IPS-18c (cell line): ENCODE measurements at regions not wholly inside any gene's neighbourhood (a gene's known extent, or its start where the extent isn't known, plus 50 kb on each side); places are given as distances from the start of the nearest gene placed in this dataset.
"Not testable (repeated sequence)": the region's sequence is repeated elsewhere in the genome, so short reads cannot be mapped to it uniquely, and the experiment has no call there.

Experiments used
- H3K4me3 ChIP-seq: 2 replicates; pipeline ENCODE4 v1.7.0; 2013; ENCODE audit warnings: low read depth, mild to moderate bottlenecking, low read length, moderate library complexity; ENCODE audit not compliant: insufficient read depth
- H3K9me3 ChIP-seq: one replicate; pipeline ENCODE4 v1.6.1; 2013; ENCODE audit warnings: mild to moderate bottlenecking, low read length, moderate library complexity; ENCODE audit not compliant: control insufficient read depth, insufficient read depth

DNA sequence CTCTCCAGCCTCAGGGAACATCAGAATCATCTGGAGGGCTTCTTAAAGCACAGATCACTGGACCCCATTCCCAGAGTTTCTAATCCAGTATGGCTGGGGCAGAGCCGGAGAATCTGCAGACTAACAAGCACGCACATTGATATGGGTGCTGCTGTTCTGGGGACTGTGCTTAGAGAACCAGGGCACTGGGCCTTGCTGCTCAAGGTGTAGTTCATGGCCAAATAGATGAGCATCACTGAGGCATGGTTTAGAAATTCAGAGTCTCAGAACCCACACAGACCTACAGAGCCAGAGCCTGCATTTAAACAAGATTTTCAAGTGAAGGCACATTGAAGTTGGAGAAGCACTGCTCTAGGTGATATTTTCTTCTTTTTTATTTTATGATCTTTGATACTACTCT lies 376.8 kb upstream of the PHF14 start:
- no peak overlapping the region for H3K4me3 ChIP-seq
- no peaks in the 10 kb centered on the region for H3K9me3 ChIP-seq

DNA sequence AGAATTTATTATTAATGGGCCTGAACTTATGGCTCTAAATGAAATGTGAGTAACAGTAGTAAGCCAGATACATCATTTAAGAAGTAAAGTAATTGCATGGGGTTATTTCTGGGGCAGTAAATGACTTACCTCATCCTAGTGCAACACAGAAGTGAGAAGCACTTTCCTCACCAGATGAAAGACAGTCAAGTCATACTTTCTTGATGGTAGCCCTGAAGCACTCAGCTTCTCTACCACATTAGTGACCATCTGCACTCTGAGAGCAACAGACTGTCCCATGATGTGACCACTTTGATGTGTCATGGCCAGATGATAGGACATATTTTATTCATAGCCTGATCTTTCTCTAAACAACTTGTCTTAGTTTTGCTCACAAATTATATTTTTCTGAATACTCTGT lies 369.5 kb upstream of the PHF14 start:
- Histone ChIP-seq H3K9me3 (no peaks in the 10 kb centered on the region), H3K4me3 (no peak overlapping the region)

DNA sequence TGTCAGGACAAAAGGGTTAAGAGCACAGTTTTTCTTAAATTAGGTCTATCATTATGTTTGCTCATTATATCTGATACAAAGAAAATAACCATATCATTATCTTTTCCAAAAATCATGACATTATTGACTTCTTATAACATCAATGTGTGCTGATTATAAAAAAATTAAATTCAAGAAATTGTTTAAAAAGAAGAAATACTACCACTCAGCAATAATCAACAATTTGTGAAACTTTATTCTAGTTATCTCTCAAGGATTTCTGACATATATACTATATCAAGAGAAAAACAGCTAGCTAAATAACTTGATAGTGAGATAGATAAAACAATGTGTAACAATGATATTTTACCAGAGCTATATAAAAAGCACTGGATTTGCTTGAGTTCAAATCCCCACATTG lies 360.7 kb upstream of the PHF14 start:
- Histone ChIP-seq H3K9me3 (no peaks in the 10 kb centered on the region), H3K4me3 (no peak overlapping the region)

DNA sequence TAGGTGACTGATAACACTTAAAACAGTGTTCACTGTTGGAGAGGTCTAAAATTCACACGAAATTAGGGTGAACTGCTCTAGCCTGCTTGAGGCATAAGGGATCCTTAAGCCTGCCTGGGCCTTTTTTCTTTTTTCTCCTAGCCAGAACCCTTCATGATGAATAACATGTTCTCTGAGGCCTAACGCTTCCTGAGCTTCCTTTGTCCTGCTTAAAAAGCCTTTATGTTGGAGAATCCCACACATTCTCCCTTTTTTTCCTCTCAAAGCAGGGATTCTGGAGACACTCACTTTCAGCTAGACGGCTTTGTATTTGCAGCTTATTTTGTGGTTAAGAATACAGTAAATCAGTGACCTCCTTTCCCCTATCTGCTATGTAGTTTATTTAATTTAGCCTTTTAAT lies 354.7 kb upstream of the PHF14 start:
- Histone ChIP-seq H3K4me3 (no peak overlapping the region), H3K9me3 (no peaks in the 10 kb centered on the region)

DNA sequence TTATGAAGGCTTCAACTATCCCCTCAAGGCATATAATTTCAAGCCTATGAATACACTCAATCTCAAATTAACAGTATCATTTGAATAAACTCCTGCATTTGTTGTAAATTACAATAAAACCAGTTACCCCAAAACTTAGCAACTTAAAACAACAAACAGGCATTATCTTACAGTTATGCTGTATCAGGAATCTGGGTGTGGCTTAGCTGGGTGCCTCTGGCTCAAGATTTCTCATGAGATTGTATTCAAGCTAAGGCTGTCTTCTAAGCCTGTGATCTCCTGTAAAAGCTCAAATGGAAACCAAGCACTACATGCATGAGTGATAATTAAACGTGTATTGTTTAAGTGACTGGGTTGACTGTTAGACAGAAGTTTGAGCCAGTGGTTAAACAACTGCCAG lies 341.0 kb upstream of the PHF14 start:
- Histone ChIP-seq H3K9me3 (no peaks in the 10 kb centered on the region), H3K4me3 (no peak overlapping the region)

DNA sequence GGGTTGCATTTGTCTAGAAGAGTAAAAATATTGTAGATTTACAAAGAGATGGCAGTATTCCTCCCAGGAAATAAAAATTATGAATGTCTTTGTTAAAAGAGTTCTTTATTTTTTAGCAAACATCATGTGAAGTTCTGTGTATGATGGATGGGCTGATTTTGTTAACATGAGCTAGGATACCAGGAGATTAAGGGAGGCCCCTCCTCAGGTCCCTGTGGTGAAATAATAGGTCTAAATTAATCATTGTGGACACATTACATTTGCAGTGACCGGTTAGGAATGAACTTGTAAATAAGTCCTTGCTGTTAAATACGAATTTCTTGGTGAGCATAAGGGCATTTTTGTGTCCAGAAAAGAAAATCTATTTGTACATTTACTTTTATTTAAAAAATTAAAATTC lies 339.4 kb upstream of the PHF14 start:
- no peaks in the 10 kb centered on the region for H3K9me3 ChIP-seq
- no peak overlapping the region for H3K4me3 ChIP-seq

DNA sequence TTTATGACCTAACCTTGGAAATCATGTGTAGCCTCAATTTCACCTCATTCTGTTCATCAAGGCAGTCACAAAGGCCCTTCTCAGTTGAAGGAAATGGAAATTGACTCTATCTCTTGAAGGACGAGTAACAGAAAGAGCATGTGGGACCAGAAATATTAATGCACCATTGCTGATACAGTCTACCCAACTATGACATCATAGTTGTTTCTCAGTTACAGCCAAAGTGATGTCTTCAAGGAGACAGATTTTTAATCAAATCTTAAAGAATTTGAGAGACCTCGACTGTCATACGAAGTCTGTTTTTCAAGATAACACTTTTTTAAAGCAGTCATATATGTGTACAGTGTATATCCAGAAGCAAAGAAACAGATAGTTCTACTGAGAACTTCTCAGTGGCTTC lies 335.7 kb upstream of the PHF14 start:
- no peak overlapping the region for H3K4me3 ChIP-seq
- no peaks in the 10 kb centered on the region for H3K9me3 ChIP-seq

DNA sequence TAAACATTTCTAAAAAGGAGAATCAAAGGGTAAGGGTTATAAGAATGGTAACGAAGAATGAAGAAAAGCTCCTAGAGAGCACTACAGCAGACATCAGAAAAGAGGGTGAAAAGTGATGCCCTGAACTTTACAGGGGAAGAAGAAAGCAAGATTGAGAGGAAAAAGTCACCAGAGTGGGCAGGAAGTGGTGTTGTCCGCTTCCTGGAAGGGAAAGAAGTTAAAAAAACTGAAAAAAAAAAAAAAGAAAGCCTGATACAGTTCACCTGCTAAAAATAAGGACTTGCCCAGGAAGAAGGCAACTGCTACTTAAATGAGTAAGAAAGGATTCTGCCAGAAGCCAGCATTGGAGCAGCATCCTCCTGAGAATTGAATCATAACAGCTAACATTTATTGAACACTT lies 330.1 kb upstream of the PHF14 start:
- Histone ChIP-seq H3K4me3 (no peak overlapping the region), H3K9me3 (no peaks in the 10 kb centered on the region)

DNA sequence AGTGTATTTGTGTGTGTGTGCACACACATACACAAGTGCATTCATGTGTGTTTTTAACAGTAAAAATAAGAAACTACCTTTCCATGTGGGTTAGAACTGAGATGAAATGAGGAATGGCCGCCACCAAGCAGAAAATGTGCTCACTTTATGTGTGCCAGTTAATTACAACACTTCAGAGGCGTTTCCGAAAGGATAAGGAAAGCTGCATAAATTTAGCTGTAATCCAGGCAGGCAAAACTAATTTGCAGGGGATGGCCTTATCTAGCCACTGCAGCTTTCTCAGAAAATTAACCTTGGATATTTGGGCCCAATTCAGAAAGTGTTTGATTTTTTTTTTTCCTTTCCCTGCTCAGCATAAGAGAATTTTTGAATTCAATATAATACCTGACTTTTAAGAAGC lies 328.8 kb upstream of the PHF14 start:
- Histone ChIP-seq H3K4me3 (no peak overlapping the region), H3K9me3 (no peaks in the 10 kb centered on the region)

DNA sequence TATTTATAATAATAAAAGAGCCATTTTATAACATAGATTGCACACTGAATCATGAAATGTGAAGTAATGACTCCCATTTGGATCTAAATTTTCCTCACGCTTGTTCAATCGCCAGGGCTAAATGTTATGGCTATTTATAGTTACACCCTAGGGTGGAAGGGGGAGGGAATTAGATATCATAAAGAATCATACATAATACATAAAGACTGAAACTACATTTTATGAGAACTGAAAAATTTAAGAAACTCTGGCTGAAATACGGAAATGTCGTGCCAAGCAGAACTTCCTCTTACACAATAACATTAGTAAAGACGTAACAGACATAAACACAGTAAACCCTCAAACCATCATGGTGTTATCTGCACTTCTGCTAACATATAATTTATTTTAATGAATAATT lies 327.5 kb upstream of the PHF14 start:
- no peak overlapping the region for H3K4me3 ChIP-seq
- H3K9me3 ChIP-seq: no peaks in the 10 kb centered on the region

DNA sequence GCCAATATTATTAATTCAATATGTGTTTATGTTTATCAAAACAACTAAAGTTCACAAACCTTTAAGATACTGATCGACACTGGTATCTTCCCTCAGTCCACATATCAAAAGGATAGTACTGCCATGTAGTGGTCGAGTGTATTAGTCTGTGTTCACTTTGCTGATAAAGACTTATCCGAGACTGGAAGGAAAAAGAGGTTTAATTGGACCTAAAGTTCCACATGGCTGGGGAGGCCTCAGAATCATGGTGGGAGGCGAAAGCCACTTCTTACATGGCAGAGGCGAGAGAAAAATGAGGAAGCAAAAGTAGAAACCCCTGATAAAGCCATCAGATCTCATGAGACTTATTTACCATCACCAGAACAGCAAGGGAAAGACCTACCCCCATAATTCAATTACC lies 325.4 kb upstream of the PHF14 start:
- Histone ChIP-seq H3K4me3 (no peak overlapping the region), H3K9me3 (no peaks in the 10 kb centered on the region)

DNA sequence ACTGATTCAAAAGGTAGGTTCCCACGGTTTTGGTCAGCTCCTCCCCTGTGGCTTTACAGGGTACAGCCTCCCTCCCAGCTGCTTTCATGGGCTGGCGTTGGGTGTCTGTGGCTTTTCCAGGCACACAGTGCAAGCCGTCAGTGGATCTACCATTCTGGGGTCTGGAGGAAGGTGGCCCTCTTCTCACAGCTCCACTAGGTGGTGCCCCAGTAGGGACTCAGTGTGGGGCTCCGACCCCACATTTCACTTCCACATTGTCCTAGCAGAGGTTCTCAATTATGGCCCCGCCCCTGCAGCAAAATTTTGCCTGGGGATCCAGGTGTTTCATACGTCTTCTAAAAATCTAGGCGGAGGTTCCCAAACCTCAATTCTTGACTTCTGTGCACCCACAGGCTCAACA lies 324.6 kb upstream of the PHF14 start:
- H3K9me3 ChIP-seq, H3K4me3 ChIP-seq: not testable (repeated sequence)

DNA sequence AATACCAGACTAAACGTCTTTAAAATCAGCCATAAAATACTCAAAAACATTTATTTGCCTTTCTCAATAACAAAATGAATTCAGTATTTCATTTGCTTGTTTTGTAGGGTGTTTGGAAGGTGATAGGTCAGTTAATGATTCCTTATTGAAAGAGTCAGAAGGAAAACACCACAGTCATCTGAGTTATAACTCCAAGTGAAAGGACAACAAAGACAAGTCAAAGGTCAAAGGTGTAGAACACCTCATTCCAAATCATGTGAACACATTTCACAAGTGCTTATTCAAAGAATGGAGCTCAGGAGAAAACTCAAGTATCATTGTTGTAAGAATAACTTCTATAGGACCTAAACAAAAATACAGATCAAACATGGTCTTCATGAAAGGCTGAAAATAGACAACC lies 318.6 kb upstream of the PHF14 start:
- Histone ChIP-seq H3K9me3 (no peaks in the 10 kb centered on the region), H3K4me3 (no peak overlapping the region)

DNA sequence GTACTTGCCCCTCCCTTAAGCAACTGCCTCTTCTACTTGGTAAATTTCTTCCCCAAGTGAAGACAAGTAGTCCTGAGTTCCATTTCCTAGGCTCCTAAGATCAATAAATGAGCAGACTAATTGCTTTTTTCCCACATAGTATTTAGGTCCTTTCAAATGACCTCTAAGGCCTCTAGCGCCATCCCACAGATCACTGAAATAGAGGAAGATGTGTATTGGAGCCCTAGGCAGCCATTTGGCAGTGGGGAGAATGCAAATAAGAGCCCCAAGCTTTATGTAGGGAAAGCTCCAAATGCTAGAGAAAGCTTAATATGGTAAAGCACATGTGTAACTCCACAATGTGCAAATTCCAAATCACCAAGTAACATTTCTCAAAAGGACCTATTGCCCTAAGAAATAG lies 316.5 kb upstream of the PHF14 start:
- H3K9me3 ChIP-seq: no peaks in the 10 kb centered on the region
- no peak overlapping the region for H3K4me3 ChIP-seq

DNA sequence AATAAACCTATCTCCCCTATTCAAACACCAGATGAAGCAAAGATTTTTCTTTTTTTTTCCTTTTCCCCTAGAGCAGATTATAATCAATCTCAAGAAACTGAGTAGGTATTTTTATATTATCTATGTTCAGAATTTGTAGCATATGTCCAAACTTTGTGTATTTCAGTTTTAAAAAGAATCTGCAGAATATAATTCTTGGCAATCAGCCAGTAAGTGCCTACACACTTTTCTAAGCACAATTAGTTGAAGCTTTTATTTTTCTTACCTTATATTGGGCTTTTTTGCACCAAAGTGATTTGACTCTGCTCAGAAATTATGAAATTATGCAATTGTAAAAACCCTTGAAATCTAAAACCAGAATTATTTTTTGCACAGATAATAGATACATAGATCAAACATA lies 315.8 kb upstream of the PHF14 start:
- Histone ChIP-seq H3K9me3 (no peaks in the 10 kb centered on the region), H3K4me3 (no peak overlapping the region)

DNA sequence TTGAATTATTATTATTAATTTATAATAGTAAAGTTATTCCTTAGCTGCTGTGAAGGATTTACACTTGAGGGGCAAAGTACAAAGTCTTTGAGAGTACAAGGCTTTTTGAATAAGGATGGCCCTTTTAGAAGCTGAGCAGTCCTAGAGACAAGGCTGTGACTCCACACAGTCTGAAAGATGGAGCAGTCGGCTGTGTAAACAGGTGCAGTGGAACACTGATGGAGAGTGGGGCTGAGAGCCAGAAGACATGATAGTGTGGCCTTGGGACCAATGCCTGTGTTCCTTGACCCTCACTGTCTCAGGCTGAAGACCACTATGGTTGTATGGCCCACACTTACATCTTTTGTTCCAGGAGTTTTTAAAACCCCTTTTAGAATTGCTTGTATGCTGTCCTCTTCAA lies 311.2 kb upstream of the PHF14 start:
- no peak overlapping the region for H3K4me3 ChIP-seq
- no peaks in the 10 kb centered on the region for H3K9me3 ChIP-seq

DNA sequence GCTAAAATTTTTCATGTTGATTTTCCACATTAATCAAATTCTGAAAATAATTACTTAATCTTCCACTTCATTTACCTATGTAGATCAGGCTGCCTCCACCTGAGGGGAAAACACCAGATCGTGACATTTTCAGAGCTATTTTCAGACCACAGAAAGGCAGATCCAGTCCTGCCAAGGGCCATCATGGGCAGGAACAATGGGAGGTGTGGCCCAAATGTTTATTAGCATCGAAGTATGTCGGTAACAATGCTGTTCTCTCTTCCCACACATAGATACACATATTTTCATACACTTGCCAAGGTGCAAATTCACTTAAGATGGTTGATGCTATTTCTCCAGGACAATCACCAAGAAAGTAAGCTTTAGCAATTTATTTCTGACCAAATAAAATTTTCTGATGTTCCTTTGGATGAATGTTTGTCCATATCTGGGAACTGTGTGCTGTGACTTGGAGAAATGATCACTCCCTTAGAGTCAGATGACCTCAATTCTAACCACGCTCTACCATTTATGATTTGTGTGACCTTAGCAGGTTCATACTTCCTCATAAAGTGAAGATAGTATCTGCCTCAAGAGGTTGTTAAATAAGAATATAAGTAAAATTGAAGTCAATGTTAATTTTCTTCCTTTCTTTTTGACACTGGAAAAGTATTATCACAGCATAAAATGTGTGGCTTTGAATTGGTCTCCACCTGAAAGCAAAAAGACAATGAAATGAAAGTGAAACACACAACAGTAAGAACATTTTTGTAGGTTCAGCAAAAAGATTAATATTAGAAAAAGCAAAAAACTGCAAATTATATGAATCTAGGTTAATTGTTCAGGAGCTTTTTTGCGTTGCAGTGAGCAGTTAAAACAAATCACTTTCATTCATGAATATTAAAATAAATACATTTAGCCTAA lies 310.4 kb upstream of the PHF14 start:
- Histone ChIP-seq H3K9me3 (no peaks in the 10 kb centered on the region), H3K4me3 (no peak overlapping the region)

DNA sequence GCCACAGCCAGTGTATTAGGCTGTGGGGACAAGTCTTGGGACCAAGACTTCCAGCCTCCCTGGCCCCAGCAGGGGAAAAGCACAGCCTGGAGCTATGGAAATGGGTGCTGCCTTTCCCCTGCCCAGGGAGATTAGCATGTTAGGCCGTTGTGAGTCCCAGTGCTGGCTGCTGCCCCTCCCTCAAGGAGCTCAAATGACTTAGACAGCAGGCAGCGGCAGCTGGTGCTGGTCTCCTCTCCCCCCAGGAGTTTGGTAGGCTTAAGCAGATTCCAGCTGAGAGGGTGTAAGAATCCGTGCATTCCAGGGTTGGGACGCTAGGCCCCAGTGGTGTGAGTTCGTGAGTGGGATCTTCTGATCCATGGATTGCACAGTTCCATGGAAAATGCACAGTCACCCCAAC lies 301.5 kb upstream of the PHF14 start:
- H3K4me3 ChIP-seq: no peak overlapping the region
- no peaks in the 10 kb centered on the region for H3K9me3 ChIP-seq

DNA sequence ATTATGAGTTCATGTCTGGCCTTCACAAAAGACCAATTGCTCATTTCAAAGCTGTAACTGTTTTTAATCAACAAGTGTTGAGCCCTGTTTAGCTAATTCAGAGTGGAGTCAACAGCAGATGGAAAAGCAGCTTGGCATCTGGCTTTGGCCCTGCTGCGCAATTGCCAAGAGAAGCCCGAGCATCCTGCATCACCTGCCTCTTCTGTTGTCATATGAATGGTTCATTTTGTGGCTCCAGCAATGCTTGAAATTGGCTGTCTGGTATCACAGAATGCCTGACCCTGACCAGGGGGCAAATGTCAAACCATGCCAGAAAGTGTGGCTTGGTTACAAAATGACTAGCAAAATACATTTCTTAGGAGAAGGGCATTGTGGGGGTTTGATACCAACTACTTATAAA lies 296.5 kb upstream of the PHF14 start:
- Histone ChIP-seq H3K9me3 (no peaks in the 10 kb centered on the region), H3K4me3 (no peak overlapping the region)
